Germinal center (tissue), 1 donor: ENCODE measurements at regions not wholly inside any gene's neighbourhood (a gene's known extent, or its start where the extent isn't known, plus 50 kb on each side); places are given as distances from the start of the nearest gene placed in this dataset.

Experiments used
- DNase-seq: peaks from one replicate; pipeline ENCODE4 v3.0.0; 2012; ENCODE audit warnings: mixed read lengths, low spot score

DNA sequence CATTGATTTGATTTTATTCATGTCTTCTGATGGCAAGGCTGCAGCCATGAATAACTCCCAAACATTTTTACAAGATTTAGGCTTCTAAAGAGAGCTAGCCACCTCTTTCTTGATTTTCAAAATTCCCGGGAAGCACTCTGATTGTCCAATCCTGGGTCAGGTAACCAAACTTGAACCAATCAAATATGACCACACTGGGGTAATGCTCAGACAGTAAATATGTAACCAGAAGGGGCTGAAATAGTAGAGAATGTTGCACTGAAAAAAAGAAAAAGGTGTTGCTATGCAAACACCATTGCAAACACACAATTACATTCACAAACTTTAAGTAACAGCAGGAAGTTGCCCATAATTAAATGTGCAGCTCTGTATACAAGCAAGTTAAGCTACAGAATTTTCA lies 112.9 kb upstream of the IQCM start:
- no peak for DNase-seq

DNA sequence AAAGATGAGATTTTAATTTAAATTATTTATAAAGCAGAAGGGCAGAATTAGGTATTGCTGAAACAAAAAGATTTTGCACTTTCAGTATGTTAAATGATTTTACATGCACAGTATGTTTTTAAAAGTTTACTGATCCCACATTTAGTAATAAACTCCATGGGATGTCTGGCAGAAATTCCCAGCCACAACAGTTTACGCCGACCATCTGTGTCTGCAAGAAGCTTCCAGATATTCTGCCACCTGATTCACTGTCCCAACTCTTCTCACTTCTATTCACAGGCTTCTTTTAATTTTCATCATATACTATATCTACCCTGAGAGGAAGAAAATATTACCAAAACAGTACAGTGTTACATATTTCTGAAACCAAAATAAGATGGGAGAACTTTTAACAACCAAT lies 115.8 kb upstream of the IQCM start:
- no peak for DNase-seq

DNA sequence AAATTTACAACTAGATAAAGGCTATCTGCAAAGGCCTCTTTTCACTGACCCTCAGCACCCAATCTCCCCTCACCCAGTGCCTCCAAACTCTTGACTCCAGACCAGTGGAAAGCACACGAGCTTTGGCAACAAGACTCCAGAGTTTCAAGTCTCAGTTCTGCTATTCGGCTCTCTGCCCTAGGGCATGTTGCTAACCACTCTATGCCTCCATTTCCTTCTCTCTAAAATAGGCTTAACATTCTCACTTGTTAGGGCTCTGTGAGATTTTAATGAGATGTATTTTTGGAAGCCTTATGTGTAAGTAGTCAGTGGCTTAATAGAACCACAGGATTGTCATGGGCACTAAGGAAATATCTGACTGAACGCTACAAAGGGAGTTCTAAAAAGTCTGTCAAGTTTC lies 116.5 kb upstream of the IQCM start:
- DNase-seq: no peak

DNA sequence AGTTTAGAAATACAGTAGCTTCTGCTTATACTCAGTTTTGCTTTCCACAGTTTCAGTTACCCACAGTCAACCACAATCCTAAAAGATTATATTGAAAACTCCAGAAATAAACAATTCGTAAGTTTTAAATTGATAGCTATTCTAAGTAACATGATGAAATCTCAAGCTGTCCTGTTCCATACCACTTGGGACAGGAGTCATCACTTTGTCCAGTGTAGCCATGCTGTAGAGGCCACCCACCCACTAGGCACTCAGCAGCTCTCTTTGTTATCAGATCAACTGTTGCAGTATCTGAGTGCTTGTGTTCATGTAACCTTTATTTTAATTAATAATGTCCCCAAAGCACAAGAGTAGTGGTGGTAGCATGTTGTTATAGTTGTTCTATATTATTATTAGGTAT lies 117.5 kb upstream of the IQCM start:
- DNase-seq: no peak

DNA sequence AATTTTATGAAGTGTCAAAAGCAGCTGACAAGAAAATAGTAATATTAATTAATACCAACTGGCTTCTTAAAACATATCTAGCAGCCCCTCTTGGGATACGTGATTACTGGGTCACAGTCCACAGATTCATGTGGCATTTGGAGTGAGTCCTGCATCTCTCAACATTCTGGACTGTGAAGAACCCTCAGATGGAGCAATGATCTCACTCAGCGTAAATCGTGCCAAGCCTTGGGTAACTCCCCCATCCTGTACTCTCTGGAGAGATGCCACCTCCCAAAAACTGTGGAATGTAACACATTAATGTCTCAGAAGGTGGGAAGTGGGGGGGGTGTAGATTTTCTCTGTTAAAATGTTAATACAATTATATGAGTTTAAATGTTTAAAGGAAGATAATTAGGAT lies 118.2 kb upstream of the IQCM start:
- DNase-seq: no peak

DNA sequence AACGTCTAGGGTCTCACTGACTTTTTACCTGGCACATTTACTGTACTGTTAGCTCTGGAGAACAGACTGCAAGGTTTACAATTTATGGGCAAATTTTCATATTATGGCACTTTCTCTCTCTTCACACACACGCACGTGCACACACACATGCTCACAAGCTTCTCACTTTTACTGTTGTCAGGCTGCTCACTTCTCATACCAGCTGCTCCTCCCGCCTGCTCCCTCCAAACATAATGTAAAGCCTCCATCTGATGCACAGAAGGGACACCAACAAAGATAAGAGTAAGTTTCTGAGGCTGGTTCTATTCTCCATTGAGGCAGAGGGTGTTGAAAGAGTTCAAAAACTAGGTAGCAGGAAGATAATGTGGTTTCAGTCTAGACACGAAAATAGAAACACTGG lies 128.9 kb upstream of the DCLK2 start:
- no peak for DNase-seq

DNA sequence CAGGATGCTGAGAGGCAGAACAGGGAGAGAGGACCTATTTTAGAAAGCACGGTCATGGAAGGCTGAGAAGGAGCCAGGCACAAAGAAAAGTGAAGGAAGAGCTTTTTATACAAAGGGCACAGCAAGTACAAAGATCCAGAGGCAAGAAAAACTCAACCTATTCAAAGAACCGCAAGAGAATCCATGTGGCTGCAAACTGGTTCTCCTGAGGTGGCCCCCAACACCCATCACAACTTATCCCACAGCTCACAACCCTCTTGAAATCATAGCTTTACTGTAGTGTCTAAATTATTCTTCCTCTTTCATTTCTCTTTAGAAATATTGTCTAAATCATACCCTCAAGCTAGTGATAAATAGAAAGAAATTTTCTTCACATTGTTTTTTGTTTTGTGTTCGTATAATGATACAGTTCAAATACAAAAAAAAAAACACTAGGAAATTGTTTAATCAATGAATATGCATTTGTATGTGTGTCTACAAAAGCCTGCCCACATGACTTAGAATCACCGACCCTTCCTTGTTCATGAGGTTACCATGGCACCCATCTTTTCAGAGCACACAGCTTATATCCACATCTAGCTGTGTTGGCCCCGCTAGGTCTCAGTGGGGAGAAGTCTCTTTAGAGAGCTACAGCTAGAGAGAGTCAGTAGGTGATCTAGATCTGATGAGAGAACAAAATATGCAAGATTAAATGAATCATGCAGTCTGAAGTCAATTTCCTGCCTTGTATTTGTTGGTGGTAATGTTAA lies 126.9 kb upstream of the DCLK2 start:
- no peak for DNase-seq

DNA sequence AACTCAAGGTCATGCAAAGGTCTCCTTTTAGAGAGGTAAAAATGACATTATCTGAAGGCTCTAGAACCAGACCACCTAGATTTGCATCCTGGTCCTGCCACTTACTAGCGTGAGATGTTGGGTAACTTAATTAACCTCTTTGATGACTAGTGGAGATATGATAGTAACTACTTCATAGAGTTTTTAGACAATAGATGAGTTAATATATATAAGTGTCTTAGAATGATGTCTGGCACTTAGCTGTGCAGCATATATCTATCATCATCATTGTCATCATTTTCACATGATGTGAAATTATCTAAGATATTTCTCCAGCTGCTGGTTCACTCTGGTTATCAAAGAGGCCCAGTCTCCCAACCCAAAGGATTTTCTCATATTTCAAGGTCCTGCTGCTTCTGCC lies 126.1 kb upstream of the DCLK2 start:
- DNase-seq: no peak

DNA sequence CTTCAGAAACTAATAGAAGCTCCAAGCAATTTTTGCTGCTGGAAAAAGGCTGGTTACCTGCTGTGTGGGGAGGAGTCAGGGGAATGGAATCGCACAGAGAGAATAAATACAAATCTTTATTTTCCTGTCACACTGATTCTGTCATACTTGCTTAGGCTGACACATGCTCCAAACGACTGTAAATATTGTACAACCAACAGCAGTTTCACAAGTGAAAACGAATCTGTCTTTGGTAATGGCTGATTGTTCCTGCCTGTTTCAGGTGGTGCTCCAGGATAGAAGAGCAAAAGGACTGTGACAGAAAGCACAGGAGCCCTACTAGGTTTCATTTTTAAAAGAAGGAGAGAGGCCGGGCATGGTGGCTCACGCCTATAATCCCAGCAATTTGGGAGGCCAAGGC lies 125.5 kb upstream of the DCLK2 start:
- no peak for DNase-seq

DNA sequence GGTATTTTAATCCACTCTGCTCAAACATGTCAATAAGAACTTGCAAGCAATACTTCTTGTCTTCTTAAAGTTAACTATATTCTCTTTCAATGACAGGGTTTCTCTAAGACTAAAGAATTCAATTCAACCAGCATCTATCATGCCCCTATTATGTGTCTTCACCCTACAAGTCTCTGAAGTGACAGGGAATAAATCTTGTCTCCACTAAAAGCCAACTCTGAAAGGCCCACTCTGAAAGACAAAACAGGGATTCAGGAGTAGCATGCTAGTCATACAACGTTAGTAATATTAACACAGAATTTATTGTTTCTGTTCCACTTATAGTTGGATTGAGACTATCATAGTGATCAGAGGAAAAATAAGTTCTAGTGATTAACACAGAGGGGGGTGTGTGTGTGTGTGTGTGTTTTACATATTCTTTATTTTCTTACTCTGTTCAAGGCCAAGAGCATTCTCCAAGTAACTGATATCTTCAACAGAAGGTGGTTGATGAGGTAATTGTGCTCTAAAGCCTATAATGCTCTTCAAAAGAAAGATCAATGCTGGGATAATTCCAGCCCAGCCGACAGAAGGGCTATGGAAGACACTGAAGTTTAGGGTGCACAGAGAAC lies 122.4 kb upstream of the DCLK2 start:
- DNase-seq: no peak

DNA sequence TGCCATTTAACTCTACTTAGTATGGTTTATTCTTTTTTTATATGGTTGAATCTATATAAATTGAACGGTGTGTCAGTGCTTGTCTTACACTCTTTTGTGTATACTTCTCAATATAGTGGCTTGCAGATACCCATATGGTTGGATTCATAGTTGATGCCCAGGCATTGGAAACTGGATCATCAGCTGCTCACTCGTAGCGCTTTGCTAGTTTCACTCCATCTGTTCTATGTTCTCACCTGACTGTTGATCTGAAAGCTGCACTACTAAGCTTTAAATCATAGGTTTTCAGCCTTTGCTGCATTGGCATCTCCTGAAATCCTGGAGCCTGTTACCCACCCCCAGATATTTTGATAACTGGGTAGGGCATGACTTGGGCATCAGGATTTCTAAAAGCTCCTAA lies 121.6 kb upstream of the DCLK2 start:
- no peak for DNase-seq

DNA sequence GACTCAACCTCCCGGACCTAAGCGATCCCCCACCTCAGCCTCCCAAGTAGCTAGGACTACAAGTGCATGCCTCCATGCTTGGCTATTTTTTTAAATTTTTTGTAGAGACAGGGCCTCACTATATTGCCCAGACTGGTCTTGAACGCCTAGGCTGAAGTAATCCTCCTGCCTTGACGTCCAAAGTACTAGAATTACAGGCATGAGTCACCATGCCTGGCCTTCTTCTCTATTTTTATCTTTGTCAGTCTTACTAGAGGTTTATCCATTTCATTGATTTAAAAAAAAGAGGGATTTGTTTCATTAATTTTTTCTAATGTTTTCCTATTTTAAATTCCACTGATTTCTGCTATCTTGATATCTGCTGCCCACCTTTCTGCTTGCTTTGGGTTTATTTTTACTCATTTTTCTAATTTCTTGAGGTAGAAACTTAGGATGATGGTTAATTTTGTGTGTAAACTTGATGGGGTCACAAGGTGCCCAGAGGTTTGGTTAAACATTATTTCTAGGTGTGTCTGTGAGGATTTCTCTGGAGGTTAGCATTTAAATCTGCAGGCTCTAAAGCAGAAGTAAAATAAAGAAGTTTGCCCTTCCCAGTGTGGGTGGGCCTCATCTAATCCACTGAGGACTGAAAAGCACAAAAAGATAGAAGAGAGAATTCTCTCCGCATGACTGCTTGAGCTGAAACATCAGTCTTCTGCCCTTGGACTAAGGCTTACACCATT lies 116.2 kb upstream of the DCLK2 start:
- no peak for DNase-seq

DNA sequence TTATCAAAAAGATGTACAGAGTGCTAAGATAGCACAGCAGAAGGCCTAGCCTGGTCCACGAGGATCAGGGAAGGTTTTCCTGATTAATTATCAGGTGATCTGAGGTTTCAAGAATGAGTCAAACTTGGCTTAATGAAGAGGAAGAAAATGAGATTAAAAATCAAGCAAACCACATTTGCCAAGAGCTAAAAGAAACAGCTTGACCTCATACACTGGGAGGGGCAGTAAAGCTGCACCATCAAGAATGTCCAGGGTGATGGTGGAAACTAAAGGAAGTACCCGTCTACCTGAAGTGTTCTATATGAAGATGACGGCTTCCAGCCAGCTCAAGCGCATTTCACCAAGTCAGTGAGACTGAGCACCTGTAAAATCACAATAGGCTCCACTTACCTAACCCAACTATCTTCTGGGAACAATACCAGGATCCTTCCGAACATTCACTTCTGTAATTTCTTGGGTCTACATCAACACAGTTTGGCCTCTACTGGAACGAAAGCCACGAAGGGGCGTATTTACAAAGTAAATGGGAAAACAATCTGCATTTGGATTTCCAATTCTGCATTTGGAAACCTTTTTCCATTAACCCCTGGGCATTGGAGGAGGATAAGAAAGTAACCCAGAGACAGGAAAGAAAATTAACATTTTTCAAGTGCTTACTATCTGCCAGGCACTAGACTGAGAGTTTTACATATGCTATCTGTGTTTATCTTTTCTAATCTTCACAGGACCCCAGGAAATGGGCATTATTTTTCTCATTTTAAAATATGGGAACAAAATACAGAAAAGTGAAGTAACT lies 114.0 kb upstream of the DCLK2 start:
- no peak for DNase-seq

DNA sequence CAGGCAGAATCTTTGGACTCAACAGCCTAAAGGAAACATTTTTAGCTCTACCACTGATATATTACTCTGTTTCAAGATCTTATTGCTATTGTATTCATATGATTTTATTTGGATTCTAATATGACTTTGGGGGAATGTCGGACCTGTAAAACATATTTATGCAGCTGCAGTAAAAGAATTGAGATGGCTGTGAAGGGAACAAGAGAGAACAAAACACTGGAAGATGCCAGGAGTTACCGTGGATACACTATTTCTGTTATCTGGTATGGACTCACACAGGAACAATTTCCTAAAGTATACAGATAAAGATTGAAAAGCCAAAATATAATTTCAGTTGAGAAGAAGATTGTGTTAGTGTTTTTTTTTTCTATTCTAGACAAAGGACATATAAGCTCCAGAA lies 113.0 kb upstream of the DCLK2 start:
- no peak for DNase-seq

DNA sequence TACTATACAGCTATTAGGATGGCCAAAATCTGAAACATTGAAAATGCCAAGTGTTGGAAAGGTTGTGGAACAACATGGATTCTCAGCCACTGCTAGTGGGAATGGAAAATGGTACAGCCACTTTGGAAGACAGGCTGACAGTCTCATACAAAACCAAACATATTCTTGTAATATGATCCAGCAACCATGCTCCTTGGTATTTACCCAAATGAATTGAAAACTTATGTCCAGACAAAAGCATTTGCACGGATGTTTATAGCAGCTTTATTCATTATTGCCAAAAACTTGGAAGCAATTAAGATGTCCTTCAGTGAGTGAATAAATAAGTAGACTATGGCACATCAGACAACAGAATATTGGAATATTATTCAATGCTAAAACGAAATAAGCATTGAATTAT lies 105.8 kb upstream of the DCLK2 start:
- no peak for DNase-seq

DNA sequence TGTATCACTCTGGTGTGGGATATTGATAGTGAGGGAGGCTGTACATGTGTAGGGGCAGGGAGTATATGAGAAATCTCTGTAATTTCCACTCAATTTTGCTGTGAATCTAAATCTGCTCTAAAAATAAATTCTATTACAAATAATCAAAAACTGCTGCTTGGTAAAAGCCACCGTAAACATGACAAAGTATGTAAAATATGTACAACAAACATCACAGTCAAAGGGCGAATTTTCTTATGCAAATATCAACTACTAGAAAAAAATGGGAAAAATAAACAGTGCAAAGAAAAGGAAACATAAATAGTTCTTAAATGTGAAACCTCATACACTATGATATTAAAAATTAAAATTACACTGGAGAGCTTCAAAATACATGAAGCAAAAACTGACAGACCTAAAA lies 105.1 kb upstream of the DCLK2 start:
- no peak for DNase-seq

DNA sequence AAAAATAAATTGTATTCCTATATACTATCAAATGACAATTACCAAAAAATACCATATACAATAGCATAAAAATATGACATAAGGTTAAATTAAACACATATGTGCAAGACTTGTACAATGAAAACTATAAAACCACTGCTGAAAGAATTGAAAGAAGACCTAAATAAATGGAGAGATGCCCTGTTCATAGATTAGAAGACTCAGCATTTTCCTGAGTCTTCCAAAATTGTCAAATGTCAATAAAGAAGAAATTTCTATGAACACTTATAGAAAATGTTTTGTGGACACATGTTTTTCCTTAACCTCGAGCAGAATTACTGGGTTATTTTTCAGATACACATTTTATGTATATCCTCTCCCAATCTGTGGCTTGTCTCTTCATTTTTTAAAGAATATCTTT lies 103.1 kb upstream of the DCLK2 start:
- DNase-seq: no peak

DNA sequence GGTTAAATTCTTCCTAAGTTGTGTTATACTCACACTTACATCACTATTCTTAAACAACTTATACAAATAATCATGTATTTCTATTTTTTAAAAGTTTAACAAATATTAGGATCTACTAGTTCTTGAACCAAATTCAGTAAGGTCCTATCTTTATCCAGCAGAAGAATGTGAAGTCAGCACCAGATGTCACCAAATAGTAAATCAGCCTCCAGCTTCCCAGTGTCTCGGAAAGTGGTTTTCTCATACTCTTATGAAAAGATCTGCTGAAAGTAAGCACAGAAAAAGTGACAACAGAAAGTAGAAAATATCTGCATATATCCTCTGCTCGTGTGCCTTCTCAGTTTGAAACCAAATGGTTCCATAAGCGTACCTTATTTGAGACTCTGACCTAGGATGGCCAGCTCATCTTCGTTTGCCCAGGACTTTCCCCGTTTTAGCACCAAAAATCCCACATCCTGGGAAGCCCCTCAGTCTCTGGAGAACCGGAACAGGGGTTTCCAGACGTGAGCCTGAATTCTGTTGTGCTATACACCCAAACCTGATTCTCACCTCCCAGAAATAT lies 98.0 kb upstream of the DCLK2 start:
- no peak for DNase-seq

DNA sequence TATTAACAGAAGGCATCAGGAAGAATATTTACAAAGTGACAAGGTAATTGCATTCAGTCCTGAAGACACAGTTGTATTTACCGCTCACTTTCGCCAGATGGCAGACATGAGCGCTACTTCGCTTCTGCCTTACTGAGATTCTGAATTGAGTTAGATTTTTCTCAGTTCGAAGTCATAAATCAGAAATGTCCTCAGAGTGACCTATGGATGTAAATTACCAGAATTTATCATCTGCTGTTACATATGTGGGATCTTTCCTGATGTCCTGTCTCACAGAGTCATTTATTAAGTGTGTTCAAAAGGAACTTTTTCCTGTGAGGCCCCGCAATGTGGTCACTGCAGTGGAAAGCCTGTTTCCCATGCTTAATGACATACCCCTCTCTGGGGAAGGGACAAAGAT lies 97.3 kb upstream of the DCLK2 start:
- peak; percentile 33 for DNase-seq

DNA sequence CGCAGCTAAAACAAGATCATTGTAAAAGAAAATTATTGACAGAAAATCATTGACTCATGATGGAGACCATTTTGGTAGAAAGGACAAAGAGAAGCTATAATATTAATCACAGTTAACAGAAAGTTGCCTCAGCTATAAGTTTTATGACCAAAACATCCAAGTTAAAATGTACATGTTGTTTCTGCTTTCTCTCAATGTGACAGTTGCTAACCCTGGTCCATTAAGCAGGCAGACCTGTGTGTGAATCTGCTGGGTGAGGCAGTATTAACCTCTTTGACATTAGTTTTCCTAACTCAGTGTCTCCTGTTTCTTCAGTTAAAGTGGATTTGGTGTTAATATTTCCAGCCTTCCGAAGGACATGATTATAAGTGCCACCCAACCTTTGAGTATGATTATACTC lies 94.8 kb upstream of the DCLK2 start:
- DNase-seq: no peak

DNA sequence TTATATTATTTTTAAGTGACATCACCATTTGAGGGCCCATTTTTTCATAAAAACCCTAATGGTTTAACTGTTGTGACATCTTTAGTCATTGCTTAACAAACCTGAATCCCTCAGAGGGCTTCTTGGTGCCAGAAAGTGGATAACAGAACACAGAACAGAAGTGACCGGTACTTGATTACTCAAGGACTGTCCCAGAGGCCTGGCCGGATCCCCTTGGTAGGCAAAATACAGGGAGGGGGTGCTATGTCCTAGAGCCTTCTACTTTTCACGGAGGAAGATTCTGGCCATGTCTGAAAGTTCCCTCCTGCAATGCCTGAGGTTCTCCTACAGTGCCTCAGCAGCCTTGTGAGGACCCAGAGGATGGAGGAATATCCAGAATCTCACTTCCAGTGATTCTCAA lies 94.3 kb upstream of the DCLK2 start:
- DNase-seq: no peak

DNA sequence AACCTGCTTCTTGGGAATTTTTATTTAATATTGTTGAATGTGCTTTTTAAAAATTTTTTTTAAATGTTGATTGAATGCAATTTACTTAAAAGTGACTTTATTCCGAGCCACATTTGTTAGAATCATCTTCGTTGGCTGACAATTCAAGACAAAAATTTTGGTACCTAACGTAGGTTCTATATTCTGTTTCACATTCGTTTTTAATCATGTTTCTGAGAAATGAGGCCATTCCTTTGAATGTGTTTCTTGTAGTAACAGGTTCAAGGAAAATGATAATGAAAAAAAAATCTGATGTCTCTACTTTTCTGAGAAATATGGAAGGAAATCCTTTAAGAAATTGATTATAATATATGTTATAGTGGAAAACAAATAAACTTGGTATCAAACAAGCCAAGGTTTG lies 92.3 kb upstream of the DCLK2 start:
- DNase-seq: no peak
